HUES64 (cell line): ENCODE measurements at regions not wholly inside any gene's neighbourhood (a gene's known extent, or its start where the extent isn't known, plus 50 kb on each side); places are given as distances from the start of the nearest gene placed in this dataset.
"Not testable (repeated sequence)": the region's sequence is repeated elsewhere in the genome, so short reads cannot be mapped to it uniquely, and the experiment has no call there.

ENCODE experiments used
- H3K27ac ChIP-seq: 2 replicates; pipeline ENCODE4 v1.7.0; 2013; ENCODE audit warnings: low read depth, low read length, inconsistent platforms
- H3K27me3 ChIP-seq: 2 replicates; pipeline ENCODE4 v1.6.1; 2013; ENCODE audit warnings: mild to moderate bottlenecking, low read length; ENCODE audit not compliant: insufficient read depth
- H3K36me3 ChIP-seq: 2 replicates; pipeline ENCODE4 v1.6.1; 2013; ENCODE audit warnings: mild to moderate bottlenecking, low read length; ENCODE audit not compliant: insufficient read depth
- H3K4me1 ChIP-seq: 2 replicates; pipeline ENCODE4 v1.6.1; 2013; ENCODE audit warnings: mild to moderate bottlenecking, low read length, moderate library complexity; ENCODE audit not compliant: insufficient read depth
- H3K4me3 ChIP-seq: 2 replicates; pipeline ENCODE4 v1.5.1; 2013; ENCODE audit warnings: mild to moderate bottlenecking, low read length, moderate library complexity
- H3K9ac ChIP-seq: 2 replicates; pipeline ENCODE4 v1.6.1; 2013; ENCODE audit warnings: mild to moderate bottlenecking, low read depth, low read length
- H3K9me3 ChIP-seq: 2 replicates; pipeline ENCODE4 v1.6.1; 2013; ENCODE audit warnings: low read depth, low read length; ENCODE audit not compliant: insufficient read depth
- WGBS: fragments of 150-250, 120-280 bp; methylation state at CpG from one replicate; pipeline ENCODE4 v1.1.7; 2013; ENCODE audit warnings: missing lambda C conversion rate; 5-methylcytosine and 5-hydroxymethylcytosine counted together

- H3K9ac ChIP-seq, result no peak overlapping the region
- no peaks in the 10 kb centered on the region for H3K27me3 ChIP-seq
- H3K4me1 ChIP-seq, result no peaks in the 10 kb centered on the region
- WGBS, result 95% methylated on average over 4 of the region's 4 CpGs
- no peak overlapping the region for H3K4me3 ChIP-seq
- H3K9me3 ChIP-seq, result no peaks in the 10 kb centered on the region
- H3K27ac ChIP-seq, result no peak overlapping the region
- no peaks in the 10 kb centered on the region for H3K36me3 ChIP-seq
These were observed 239.4 kb upstream of the KRR1 start for GRCh38 chr12:75750716-75751306.

- WGBS, result 97% methylated on average over 2 of the region's 3 CpGs
- not testable (repeated sequence) for H3K4me1 ChIP-seq
These were observed 237.6 kb upstream of the KRR1 start for GRCh38 chr12:75748990-75749389.

GRCh38 chr12:75748136-75748535 is 236.7 kb upstream of the KRR1 start:
- 91% methylated on average over 6 of the region's 6 CpGs for WGBS
- no peaks in the 10 kb centered on the region for H3K27me3 ChIP-seq
- H3K9me3 ChIP-seq, result no peaks in the 10 kb centered on the region
- no peaks in the 10 kb centered on the region for H3K36me3 ChIP-seq
- no peak overlapping the region for H3K4me3 ChIP-seq
- no peak overlapping the region for H3K9ac ChIP-seq
- H3K4me1 ChIP-seq, result peaks cover 7% of the 10 kb centered on the region; the same call in 1 of the 2 replicates
- no peak overlapping the region for H3K27ac ChIP-seq

More at GRCh38 chr12:75748990-75749389, 237.6 kb upstream of the KRR1 start:
- not testable (repeated sequence) for H3K9me3 ChIP-seq, H3K27me3 ChIP-seq, H3K27ac ChIP-seq, H3K4me3 ChIP-seq, H3K36me3 ChIP-seq, H3K9ac ChIP-seq

- WGBS, result 94% methylated on average over 1 of the region's 1 CpG
- Histone ChIP-seq H3K27ac (no peak overlapping the region), H3K9ac (no peak overlapping the region)
These were observed 236.2 kb upstream of the KRR1 start for GRCh38 chr12:75747572-75748021.

GRCh38 chr12:75746621-75747020 is 235.2 kb upstream of the KRR1 start:
- Histone ChIP-seq H3K4me1 (peaks cover 7% of the 10 kb centered on the region; the same call in 1 of the 2 replicates), H3K36me3 (no peaks in the 10 kb centered on the region), H3K4me3 (no peak overlapping the region), H3K9ac (no peak overlapping the region), H3K9me3 (no peaks in the 10 kb centered on the region), H3K27ac (no peak overlapping the region), H3K27me3 (no peaks in the 10 kb centered on the region)
- WGBS, result 83% methylated on average over 4 of the region's 4 CpGs

More at GRCh38 chr12:75747572-75748021, 236.2 kb upstream of the KRR1 start:
- Histone ChIP-seq H3K4me3 (no peak overlapping the region), H3K36me3 (no peaks in the 10 kb centered on the region), H3K4me1 (peaks cover 7% of the 10 kb centered on the region; the same call in 1 of the 2 replicates), H3K9me3 (no peaks in the 10 kb centered on the region), H3K27me3 (no peaks in the 10 kb centered on the region)

GRCh38 chr12:75744607-75745256 is 233.3 kb upstream of the KRR1 start:
- Histone ChIP-seq H3K27ac (no peak overlapping the region), H3K9ac (no peak overlapping the region)
- WGBS, result 74% methylated on average over 1 of the region's 1 CpG

GRCh38 chr12:75742961-75743360 is 231.6 kb upstream of the KRR1 start:
- H3K9ac ChIP-seq, result no peak overlapping the region
- 92% methylated on average over 1 of the region's 1 CpG for WGBS
- H3K4me3 ChIP-seq, result no peak overlapping the region

More at GRCh38 chr12:75744607-75745256, 233.3 kb upstream of the KRR1 start:
- H3K4me1 ChIP-seq, result peaks cover 7% of the 10 kb centered on the region; the same call in 1 of the 2 replicates
- no peaks in the 10 kb centered on the region for H3K27me3 ChIP-seq
- H3K9me3 ChIP-seq, result no peaks in the 10 kb centered on the region
- H3K36me3 ChIP-seq, result no peaks in the 10 kb centered on the region
- no peak overlapping the region for H3K4me3 ChIP-seq

GRCh38 chr12:75742048-75742447 is 230.6 kb upstream of the KRR1 start:
- H3K4me3 ChIP-seq, result no peak overlapping the region
- H3K27ac ChIP-seq, result no peak overlapping the region
- H3K9ac ChIP-seq, result no peak overlapping the region
- 88% methylated on average over 4 of the region's 4 CpGs for whole genome bisulfite sequencing
- H3K27me3 ChIP-seq, result no peaks in the 10 kb centered on the region
- H3K36me3 ChIP-seq, result no peaks in the 10 kb centered on the region
- no peaks in the 10 kb centered on the region for H3K9me3 ChIP-seq
- peaks cover 7% of the 10 kb centered on the region; the same call in 1 of the 2 replicates for H3K4me1 ChIP-seq

More at GRCh38 chr12:75742961-75743360, 231.6 kb upstream of the KRR1 start:
- Histone ChIP-seq H3K36me3 (no peaks in the 10 kb centered on the region), H3K27ac (no peak overlapping the region), H3K27me3 (no peaks in the 10 kb centered on the region), H3K9me3 (no peaks in the 10 kb centered on the region), H3K4me1 (peaks cover 7% of the 10 kb centered on the region; the same call in 1 of the 2 replicates)

- Histone ChIP-seq H3K27me3 (no peaks in the 10 kb centered on the region), H3K9ac (no peak overlapping the region), H3K4me1 (peaks cover 3% of the 10 kb centered on the region; the same call in 1 of the 2 replicates), H3K4me3 (no peak overlapping the region), H3K9me3 (no peaks in the 10 kb centered on the region), H3K27ac (no peak overlapping the region), H3K36me3 (no peaks in the 10 kb centered on the region)
- WGBS, result 86% methylated on average over 1 of the region's 1 CpG
These were observed 228.5 kb upstream of the KRR1 start for GRCh38 chr12:75739912-75740311.

- H3K27ac ChIP-seq, H3K9me3 ChIP-seq: not testable (repeated sequence)
- WGBS, result 89% methylated on average over 2 of the region's 2 CpGs
These were observed 227.7 kb upstream of the KRR1 start for GRCh38 chr12:75739098-75739497.

GRCh38 chr12:75738486-75738885 is 227.1 kb upstream of the KRR1 start:
- Histone ChIP-seq H3K4me1 (no peaks in the 10 kb centered on the region), H3K27me3 (no peaks in the 10 kb centered on the region), H3K9me3 (no peaks in the 10 kb centered on the region), H3K9ac (no peak overlapping the region), H3K27ac (no peak overlapping the region), H3K36me3 (no peaks in the 10 kb centered on the region), H3K4me3 (no peak overlapping the region)
- WGBS, result 88% methylated on average over 2 of the region's 2 CpGs

More at GRCh38 chr12:75739098-75739497, 227.7 kb upstream of the KRR1 start:
- H3K27me3 ChIP-seq, H3K4me3 ChIP-seq, H3K9ac ChIP-seq, H3K36me3 ChIP-seq, H3K4me1 ChIP-seq: not testable (repeated sequence)
